ENCODE measurements at regions not wholly inside any gene's neighbourhood (a gene's known extent, or its start where the extent isn't known, plus 50 kb on each side); places are given as distances from the start of the nearest gene placed in this dataset.
"Not testable (repeated sequence)": the region's sequence is repeated elsewhere in the genome, so short reads cannot be mapped to it uniquely, and the experiment has no call there.

DNA sequence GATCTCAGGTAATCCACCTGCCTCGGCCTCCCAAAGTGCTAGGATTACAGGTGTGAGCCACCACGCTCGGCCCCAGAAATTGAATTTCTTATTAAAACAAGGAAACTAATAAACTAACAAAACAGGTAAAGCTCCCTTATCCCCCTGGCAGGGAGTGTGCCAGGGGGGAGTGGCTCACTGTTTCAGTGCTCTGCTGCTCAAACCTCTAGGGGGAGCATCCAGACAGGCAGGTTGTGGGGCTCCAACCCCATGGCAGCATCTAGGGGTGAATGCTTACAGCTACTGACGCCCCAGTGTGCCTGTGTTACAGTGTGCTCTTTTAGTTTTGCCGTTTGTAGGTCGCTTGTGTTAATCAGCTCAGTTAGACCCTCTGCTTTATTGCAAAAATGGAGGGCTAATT is 605.0 kb downstream of the GABRG1 start:
- Mint-ChIP-seq H3K36me3 (ENCODE audit: low read depth) (no peaks in the 10 kb centered on the region), H3K27ac (no peak overlapping the region), H3K4me3 (no peak overlapping the region), H3K27me3 (ENCODE audit: low read depth) (no peaks in the 10 kb centered on the region), H3K9me3 (peaks cover 7% of the 10 kb centered on the region), H3K4me1 (ENCODE audit: low read depth) (no peaks in the 10 kb centered on the region)
- CTCF ChIA-PET, result no interaction called here
- no peak for DNase-seq
- intact Hi-C loops (cut with micrococcal nuclease), result no loop called here

DNA sequence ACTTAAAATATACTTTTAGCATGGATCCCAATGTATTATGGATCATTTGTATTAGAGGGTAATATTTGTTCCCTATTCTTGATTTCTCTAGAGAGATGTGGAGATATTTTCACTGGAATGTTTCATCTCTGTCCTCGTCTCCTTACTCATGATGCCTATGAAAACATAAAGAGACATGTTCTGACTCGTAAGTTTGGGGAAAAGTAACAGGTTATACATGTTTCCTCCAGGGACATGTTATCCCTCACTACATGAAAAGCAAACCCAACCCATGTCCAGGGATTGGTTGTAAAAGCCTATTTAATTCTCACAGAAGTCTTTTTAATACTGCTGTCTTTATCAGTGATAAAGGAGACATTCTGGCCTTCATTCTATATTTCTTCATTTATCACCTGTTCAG is 621.4 kb downstream of the GABRG1 start:
- H3K9me3 Mint-ChIP-seq, result peaks cover 4% of the 10 kb centered on the region
- intact Hi-C loops (cut with micrococcal nuclease), result no loop called here
- no peaks in the 10 kb centered on the region for H3K27me3 Mint-ChIP-seq (ENCODE audit: low read depth)
- H3K27ac Mint-ChIP-seq, result no peak overlapping the region
- H3K4me1 Mint-ChIP-seq (ENCODE audit: low read depth), result no peaks in the 10 kb centered on the region
- CTCF ChIA-PET, result no interaction called here
- H3K36me3 Mint-ChIP-seq (ENCODE audit: low read depth), result no peaks in the 10 kb centered on the region
- no peak overlapping the region for H3K4me3 Mint-ChIP-seq
- no peak for DNase-seq

DNA sequence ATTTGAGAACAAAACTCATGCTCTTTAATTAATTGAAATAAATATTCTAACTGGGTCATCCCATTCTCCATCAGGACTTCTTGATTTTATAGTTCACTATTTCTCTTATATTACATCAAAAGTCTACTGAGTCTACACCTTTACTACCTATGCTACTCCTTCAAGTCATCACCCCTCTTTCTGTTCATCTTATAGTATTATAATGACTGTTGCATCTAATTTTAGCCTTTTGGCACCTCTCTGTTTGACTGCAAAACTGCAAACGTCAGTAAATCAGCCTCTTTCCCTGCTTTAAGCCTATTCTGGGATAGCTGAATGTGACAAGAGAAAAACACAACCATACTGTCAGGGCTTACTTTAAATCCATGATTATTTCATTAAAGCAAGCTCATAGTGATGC is 639.1 kb downstream of the GABRG1 start:
- Mint-ChIP-seq H3K9me3 (peaks cover 1% of the 10 kb centered on the region), H3K4me3 (no peak overlapping the region), H3K36me3 (ENCODE audit: low read depth) (no peaks in the 10 kb centered on the region), H3K27ac (no peak overlapping the region), H3K27me3 (ENCODE audit: low read depth) (no peaks in the 10 kb centered on the region), H3K4me1 (ENCODE audit: low read depth) (no peaks in the 10 kb centered on the region)
- CTCF ChIA-PET, result no interaction called here
- DNase-seq, result no peak
- intact Hi-C loops (cut with micrococcal nuclease), result no loop called here

DNA sequence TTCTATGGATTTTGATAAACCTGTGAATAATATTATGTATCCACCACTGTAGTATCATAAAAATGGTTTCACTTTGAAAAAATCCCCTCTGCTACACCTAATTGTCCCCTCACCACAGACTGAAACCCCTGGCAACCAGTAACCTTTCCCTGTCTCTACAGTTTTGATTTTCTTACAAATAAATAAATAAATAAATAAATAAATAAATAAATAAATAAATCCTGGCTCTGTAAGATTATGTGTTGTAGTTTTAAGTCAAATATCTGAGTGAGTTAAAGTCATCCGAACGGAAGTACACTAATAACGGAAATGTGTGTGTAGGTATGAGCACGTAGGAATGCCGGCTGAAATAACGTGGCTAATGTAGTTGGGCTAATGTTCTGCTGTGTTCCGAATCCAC is 641.5 kb downstream of the GABRG1 start:
- Mint-ChIP-seq H3K4me3 (no peak overlapping the region), H3K9me3 (peaks cover 1% of the 10 kb centered on the region)
- CTCF ChIA-PET, result no interaction called here

DNA sequence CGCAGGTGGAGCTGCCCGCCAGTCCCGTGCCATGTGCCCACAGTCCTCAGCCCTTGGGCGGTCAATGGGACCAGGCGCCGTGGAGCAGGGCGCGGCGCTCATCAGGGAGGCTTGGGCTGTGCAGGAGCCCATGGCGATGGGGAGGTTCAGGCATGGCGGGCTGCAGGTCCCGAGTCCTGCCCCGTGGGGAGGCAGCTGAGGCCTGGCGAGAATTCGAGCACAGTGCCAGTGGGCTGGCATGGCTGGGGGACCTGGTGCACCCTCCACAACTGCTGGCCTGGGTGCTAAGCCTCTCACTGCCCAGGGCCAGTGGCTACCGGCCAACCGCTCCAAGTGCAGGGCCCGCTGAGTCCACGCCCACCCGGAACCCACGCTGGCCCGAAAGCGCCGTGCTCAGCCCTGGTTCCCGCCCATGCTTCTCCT is 646.5 kb downstream of the GABRG1 start:
- Mint-ChIP-seq H3K27ac (no peak overlapping the region), H3K27me3 (ENCODE audit: low read depth) (no peaks in the 10 kb centered on the region), H3K36me3 (ENCODE audit: low read depth) (no peaks in the 10 kb centered on the region), H3K4me3 (no peak overlapping the region), H3K9me3 (peaks cover 10% of the 10 kb centered on the region), H3K4me1 (ENCODE audit: low read depth) (no peaks in the 10 kb centered on the region)
- intact Hi-C loops (cut with micrococcal nuclease), result no loop called here
- CTCF ChIA-PET, result no interaction called here
- no peak for DNase-seq

More for the DNA sequence above, 641.5 kb downstream of the GABRG1 start:
- no peaks in the 10 kb centered on the region for H3K4me1 Mint-ChIP-seq (ENCODE audit: low read depth)
- H3K27ac Mint-ChIP-seq, result no peak overlapping the region
- no peak for DNase-seq
- H3K27me3 Mint-ChIP-seq (ENCODE audit: low read depth), result no peaks in the 10 kb centered on the region
- intact Hi-C loops (cut with micrococcal nuclease), result no loop called here
- H3K36me3 Mint-ChIP-seq (ENCODE audit: low read depth), result no peaks in the 10 kb centered on the region

DNA sequence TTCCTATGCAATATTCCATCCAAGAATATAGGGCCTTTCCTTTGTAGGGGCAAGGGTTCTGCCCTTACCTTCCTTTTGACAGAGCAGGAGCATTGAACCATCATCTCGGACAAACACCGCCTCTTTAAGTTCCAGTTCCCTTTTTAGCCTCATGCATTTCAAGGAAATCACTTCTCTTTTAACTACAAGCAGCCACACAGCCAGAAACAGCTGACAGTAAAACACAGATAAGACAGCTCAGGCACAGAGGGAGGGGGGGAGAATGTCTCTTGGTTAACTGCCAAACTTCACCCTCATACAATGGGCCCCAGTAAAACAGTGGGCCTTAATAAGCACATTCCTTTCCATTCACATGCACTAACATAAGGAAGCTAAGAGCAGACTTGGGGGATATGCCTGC is 648.3 kb downstream of the GABRG1 start:
- H3K36me3 Mint-ChIP-seq (ENCODE audit: low read depth), result no peaks in the 10 kb centered on the region
- no peaks in the 10 kb centered on the region for H3K27me3 Mint-ChIP-seq (ENCODE audit: low read depth)
- no peak overlapping the region for H3K27ac Mint-ChIP-seq
- intact Hi-C loops (cut with micrococcal nuclease), result no loop called here
- H3K4me3 Mint-ChIP-seq, result no peak overlapping the region
- CTCF ChIA-PET, result no interaction called here
- DNase-seq, result no peak
- no peaks in the 10 kb centered on the region for H3K4me1 Mint-ChIP-seq (ENCODE audit: low read depth)
- peaks cover 8% of the 10 kb centered on the region for H3K9me3 Mint-ChIP-seq

DNA sequence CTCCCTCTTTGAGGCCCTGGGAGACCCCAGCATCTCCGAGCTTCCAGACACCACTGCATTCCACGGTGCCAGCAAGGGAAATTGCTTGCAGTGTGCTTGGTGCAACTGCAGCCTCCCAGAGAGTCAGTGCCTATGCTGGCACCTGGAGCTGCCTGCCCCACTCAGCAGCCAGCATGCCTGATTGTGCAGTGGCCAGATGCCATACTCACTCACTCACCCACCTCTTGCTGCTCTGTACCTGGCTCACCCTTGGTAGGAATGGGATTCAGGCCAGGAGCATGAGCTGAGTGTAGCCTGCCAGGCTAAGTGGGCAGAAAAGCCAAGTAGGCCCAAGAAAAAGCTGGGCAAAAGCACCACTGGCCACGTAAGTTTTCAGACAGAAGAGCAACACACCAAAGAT is 651.4 kb downstream of the GABRG1 start:
- no peaks in the 10 kb centered on the region for H3K27me3 Mint-ChIP-seq (ENCODE audit: low read depth)
- H3K36me3 Mint-ChIP-seq (ENCODE audit: low read depth), result no peaks in the 10 kb centered on the region
- H3K27ac Mint-ChIP-seq, result no peak overlapping the region
- H3K4me1 Mint-ChIP-seq (ENCODE audit: low read depth), result no peaks in the 10 kb centered on the region
- CTCF ChIA-PET, result no interaction called here
- H3K4me3 Mint-ChIP-seq, result no peak overlapping the region
- H3K9me3 Mint-ChIP-seq, result peaks cover 8% of the 10 kb centered on the region
- DNase-seq, result no peak
- intact Hi-C loops (cut with micrococcal nuclease), result no loop called here

DNA sequence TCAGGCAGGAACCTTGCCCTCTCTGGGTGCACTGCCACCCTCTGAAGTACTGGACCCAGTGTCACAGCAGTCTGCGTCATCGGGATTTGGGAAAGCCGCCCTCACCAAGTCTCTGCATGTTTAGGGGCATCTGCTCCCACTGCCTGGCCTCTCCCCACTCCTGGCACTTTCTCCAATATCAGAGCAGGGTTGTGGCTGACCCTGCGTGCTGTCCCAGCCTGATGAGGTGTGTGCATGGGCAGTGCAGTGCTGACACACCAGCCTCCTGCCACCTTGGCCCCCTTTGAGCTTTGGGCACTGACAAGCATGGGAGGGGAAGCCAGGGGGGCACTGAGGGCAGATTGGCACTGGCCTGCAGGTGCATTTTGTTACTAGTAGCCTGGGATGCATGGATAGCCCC is 652.5 kb downstream of the GABRG1 start:
- intact Hi-C loops (cut with micrococcal nuclease), result no loop called here
- Mint-ChIP-seq H3K27me3 (ENCODE audit: low read depth) (no peaks in the 10 kb centered on the region), H3K27ac (no peak overlapping the region), H3K36me3 (ENCODE audit: low read depth) (no peaks in the 10 kb centered on the region), H3K4me3 (no peak overlapping the region), H3K4me1 (ENCODE audit: low read depth) (no peaks in the 10 kb centered on the region), H3K9me3 (peaks cover 5% of the 10 kb centered on the region)
- DNase-seq, result no peak
- CTCF ChIA-PET, result no interaction called here

DNA sequence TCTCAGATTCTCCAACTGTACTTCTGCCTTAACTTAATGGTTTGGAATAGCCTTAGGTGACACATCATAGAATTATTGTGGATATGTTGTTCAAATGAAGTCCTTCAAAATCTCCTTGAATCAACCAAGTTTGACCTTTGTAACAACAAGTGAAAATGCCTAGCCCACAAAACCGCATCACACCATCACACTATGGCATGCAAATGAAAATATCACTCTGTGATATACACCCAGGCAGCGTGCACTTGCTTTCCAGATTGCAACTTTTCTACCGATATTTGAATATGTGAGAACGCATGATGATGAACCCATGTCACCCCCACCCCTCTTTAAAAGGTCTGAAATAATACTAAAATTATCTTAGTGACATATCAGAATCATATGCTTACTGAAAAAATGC is 656.7 kb downstream of the GABRG1 start:
- no peak overlapping the region for H3K27ac Mint-ChIP-seq
- CTCF ChIA-PET, result no interaction called here
- no peak for DNase-seq
- H3K4me1 Mint-ChIP-seq (ENCODE audit: low read depth), result no peaks in the 10 kb centered on the region
- no peaks in the 10 kb centered on the region for H3K36me3 Mint-ChIP-seq (ENCODE audit: low read depth)
- intact Hi-C loops (cut with micrococcal nuclease), result no loop called here
- H3K9me3 Mint-ChIP-seq, result no peaks in the 10 kb centered on the region
- H3K27me3 Mint-ChIP-seq (ENCODE audit: low read depth), result no peaks in the 10 kb centered on the region
- H3K4me3 Mint-ChIP-seq, result no peak overlapping the region

DNA sequence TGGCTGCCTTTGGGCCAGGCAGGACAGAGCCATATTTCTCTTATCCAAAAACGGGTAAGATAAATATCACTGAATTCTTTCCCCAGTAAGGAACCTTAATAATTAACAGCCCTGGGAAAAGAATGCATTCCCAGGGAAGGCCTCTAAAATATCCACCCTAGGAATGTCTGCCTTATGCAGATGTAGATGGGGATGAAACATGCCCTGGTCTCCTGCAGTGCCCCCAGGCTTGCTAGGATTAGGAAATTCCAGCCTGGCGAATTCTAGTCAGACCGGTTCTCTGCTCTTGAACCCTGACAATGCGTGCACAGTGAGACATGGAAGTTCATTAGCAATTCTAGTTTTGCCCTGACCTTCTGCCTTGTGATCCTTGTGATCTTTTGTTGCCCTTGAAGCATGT is 663.7 kb downstream of the GABRG1 start:
- DNase-seq; H3K4me1 Mint-ChIP-seq (ENCODE audit: low read depth); H3K27ac Mint-ChIP-seq; intact Hi-C loops (cut with micrococcal nuclease); H3K36me3 Mint-ChIP-seq (ENCODE audit: low read depth); H3K27me3 Mint-ChIP-seq (ENCODE audit: low read depth); H3K4me3 Mint-ChIP-seq; H3K9me3 Mint-ChIP-seq; CTCF ChIA-PET: not testable (repeated sequence)

DNA sequence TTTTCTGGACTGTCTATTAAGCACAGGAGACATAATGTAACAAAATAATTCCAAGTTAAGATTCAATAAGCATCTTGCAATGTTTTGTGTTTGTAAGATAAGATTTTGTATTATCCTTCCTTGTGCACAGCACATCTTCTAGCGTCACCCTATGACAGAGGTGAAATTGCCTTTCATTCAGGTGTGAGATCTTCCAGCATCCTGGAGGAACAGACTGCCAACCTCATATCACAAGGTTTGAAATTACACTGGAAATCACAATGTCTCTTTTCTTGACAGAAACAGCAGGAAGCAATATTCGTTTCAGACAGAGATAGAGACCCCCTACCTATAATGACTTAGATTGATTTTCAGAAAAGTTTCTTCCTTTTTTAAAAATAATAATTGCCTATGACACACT is 668.6 kb downstream of the GABRG1 start:
- no peaks in the 10 kb centered on the region for H3K36me3 Mint-ChIP-seq (ENCODE audit: low read depth)
- no peak overlapping the region for H3K4me3 Mint-ChIP-seq
- H3K9me3 Mint-ChIP-seq, result no peaks in the 10 kb centered on the region
- CTCF ChIA-PET, result no interaction called here
- H3K27ac Mint-ChIP-seq, result no peak overlapping the region
- no peaks in the 10 kb centered on the region for H3K27me3 Mint-ChIP-seq (ENCODE audit: low read depth)
- DNase-seq, result no peak
- intact Hi-C loops (cut with micrococcal nuclease), result no loop called here
- no peaks in the 10 kb centered on the region for H3K4me1 Mint-ChIP-seq (ENCODE audit: low read depth)

DNA sequence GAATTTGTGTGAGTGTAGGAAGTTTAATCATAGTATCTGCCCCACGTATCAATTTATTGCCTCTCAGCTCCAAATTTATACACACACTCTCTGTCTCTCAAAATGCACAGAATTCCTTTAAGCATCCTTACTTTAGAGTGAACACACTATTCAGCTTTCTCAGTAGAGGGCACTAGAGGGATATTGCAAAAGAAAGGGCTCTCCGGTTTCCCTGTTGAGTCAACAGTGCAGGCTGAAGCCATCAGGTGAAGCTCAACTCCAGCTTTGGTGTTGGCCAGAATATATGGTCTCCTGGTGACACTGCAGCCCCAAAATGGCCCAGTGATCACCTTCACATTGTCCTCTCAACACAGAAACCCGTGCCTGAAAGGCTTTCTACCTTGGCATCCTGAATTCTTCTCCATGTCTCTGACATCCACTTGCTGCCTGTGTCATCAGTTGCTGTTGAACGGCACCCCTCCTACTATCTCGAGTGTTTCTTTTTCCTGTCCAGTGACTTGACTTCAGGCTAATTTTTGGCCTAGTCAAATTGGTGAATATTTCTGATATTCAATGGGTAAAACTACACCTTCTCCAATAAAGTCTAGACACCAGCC is 670.5 kb downstream of the GABRG1 start:
- Mint-ChIP-seq H3K4me1 (ENCODE audit: low read depth) (no peaks in the 10 kb centered on the region), H3K27ac (no peak overlapping the region), H3K4me3 (no peak overlapping the region), H3K36me3 (ENCODE audit: low read depth) (no peaks in the 10 kb centered on the region), H3K9me3 (peaks cover under 1% of the 10 kb centered on the region), H3K27me3 (ENCODE audit: low read depth) (no peaks in the 10 kb centered on the region)
- CTCF ChIA-PET, result no interaction called here
- intact Hi-C loops (cut with micrococcal nuclease), result loop anchor here (2.0 kb wide), 1 partner anchor 817 kb away; no protein-coding TSS in a partner anchor
- DNase-seq, result no peak

DNA sequence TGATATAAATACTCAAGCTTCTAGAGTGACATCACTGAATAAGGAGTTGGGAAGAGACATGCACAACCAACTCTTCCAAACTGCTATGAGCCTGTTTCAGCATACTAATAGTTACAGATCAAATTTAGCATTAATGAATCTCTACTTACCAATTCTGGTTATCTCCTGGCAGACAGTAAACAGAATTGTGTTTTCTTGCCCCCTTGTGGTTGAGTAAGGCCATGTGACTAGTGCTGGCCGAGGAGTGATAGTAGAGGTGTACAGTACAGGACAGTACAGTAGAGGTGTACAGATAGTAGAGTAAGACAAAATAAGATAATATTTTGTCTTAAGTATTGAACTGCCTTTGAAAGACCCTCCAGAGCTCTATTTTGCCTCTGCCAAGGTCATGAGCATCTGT is 681.4 kb downstream of the GABRG1 start:
- Mint-ChIP-seq H3K27ac (no peak overlapping the region), H3K9me3 (peaks cover 5% of the 10 kb centered on the region), H3K36me3 (ENCODE audit: low read depth) (no peaks in the 10 kb centered on the region), H3K4me3 (no peak overlapping the region), H3K4me1 (ENCODE audit: low read depth) (no peaks in the 10 kb centered on the region), H3K27me3 (ENCODE audit: low read depth) (no peaks in the 10 kb centered on the region)
- CTCF ChIA-PET, result no interaction called here
- intact Hi-C loops (cut with micrococcal nuclease), result no loop called here
- DNase-seq, result no peak

DNA sequence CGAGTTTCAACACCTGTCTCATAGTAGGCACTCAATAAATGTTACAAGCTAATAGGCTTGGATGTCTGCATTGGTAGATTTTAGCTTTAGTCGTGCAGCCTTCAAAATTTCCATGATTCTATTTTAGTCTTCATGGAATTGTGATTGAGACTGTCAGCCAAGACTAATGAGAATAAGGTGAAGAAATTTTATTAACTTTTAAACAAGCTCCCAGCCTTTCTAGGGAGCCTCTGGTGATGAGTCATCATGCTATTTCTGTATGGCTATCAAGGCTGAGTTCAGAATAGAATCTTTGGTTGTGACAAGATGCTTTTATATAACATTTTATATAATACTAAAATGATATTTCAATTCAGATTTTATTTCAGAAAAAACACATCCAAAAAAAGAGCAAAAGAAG is 685.8 kb downstream of the GABRG1 start:
- intact Hi-C loops (cut with micrococcal nuclease), result no loop called here
- CTCF ChIA-PET, result no interaction called here
- DNase-seq, result no peak
- H3K27me3 Mint-ChIP-seq (ENCODE audit: low read depth), result no peaks in the 10 kb centered on the region
- no peaks in the 10 kb centered on the region for H3K4me1 Mint-ChIP-seq (ENCODE audit: low read depth)
- H3K36me3 Mint-ChIP-seq (ENCODE audit: low read depth), result no peaks in the 10 kb centered on the region
- H3K27ac Mint-ChIP-seq, result no peak overlapping the region
- peaks cover 5% of the 10 kb centered on the region for H3K9me3 Mint-ChIP-seq
- no peak overlapping the region for H3K4me3 Mint-ChIP-seq
